K562 (cell line): ENCODE measurements at regions not wholly inside any gene's neighbourhood (a gene's known extent, or its start where the extent isn't known, plus 50 kb on each side); places are given as distances from the start of the nearest gene placed in this dataset.

Source experiments
- ATAC-seq: fragments of 200-7000 bp; cut with Tn5 transposase; 3 replicates; pipeline ENCODE4 v1.9.1; 2020; ENCODE audit warnings: moderate library complexity
- BruUV-seq: library from RNA; stranded (reverse); fragments of 400-500 nt; replicated peaks from 2 replicates; lab custom pipeline; 2021; lab: Mats Ljungman, UMichigan
- CTCF ChIA-PET: fragments of 300-600 bp; formaldehyde crosslinking; extraction: SDS; loops from one replicate; lab custom pipeline; 2021; ENCODE audit warnings: low intra/inter-chr PET ratio; lab: Yijun Ruan, JAX
- POLR2A ChIA-PET: fragments of 300-600, 350-650 bp; sonication (Branson Sonifier 250); formaldehyde crosslinking; extraction: SDS; loops from one replicate; lab custom pipeline; 2021; ENCODE audit warnings: antibody characterized with exemption, inconsistent platforms; lab: Yijun Ruan, JAX
- DNase-seq, 4 experiments: peaks; one replicate each; pipeline versions ENCODE4 v3.0.0 to v3.0.0-alpha.2; 2011 to 2018; ENCODE audit warnings: low spot score in 3 of 4, mixed read lengths in 3 of 4; ENCODE audit errors: extremely low read depth in 1 of 4
- FAIRE-seq: peaks from 2 replicates; lab custom pipeline; 2011; peaks lifted over from hg19 to GRCh38; lab: Jason Lieb, UNC
- H2AFZ ChIP-seq: 2 replicates; pipeline ENCODE4 v1.6.0; 2011; ENCODE audit warnings: low read depth, low read length, control low read depth, inconsistent platforms
- H3K27ac ChIP-seq: fragments of 200-600 bp; 3 replicates; pipeline ENCODE4 v1.8.0; 2011; ENCODE audit warnings: low read depth, mild to moderate bottlenecking, control low read depth, inconsistent platforms, low read length, moderate library complexity, mixed read lengths; ENCODE audit errors: extremely low read depth
- H3K27me3 ChIP-seq, 2 experiments: fragments of 300-600 bp in 1 of 2; 2 replicates in 1 of 2; 3 replicates in 1 of 2; pipeline versions ENCODE4 v1.6.0 to v1.8.0; 2011; ENCODE audit warnings: inconsistent platforms in 2 of 2, low read length in 2 of 2, mild to moderate bottlenecking in 1 of 2, mixed read lengths in 1 of 2, moderate library complexity in 1 of 2; ENCODE audit not compliant: control insufficient read depth in 2 of 2, insufficient read depth in 2 of 2
- H3K36me3 ChIP-seq: fragments of 300-600 bp; 3 replicates; pipeline ENCODE4 v1.8.0; 2011; ENCODE audit warnings: mild to moderate bottlenecking, low read length, inconsistent platforms; ENCODE audit not compliant: control insufficient read depth, insufficient read depth
- H3K4me1 ChIP-seq, 2 experiments: fragments of 200-600 bp in 1 of 2; replicated peaks in 1 of 2; 2 replicates in 1 of 2; 3 replicates in 1 of 2; pipeline versions ENCODE4 v1.5.1 to v1.8.0; 2011; ENCODE audit warnings: inconsistent platforms in 2 of 2, low read length in 2 of 2, mild to moderate bottlenecking in 1 of 2, mixed read lengths in 1 of 2, moderate library complexity in 1 of 2; ENCODE audit not compliant: control insufficient read depth in 2 of 2, insufficient read depth in 2 of 2
- H3K4me2 ChIP-seq: 2 replicates; pipeline ENCODE4 v1.6.1; 2011; ENCODE audit warnings: low read length, control low read depth, inconsistent platforms, mixed read lengths; ENCODE audit not compliant: insufficient read depth
- H3K4me3 ChIP-seq: fragments of 200-600 bp; sonication (generic), shearing (Covaris generic); 2 replicates; pipeline ENCODE4 v1.5.1; 2016; ENCODE audit warnings: control low read depth, inconsistent platforms
- H3K79me2 ChIP-seq: fragments of 200-600 bp; 3 replicates; pipeline ENCODE4 v1.8.0; 2011; ENCODE audit warnings: low read length, inconsistent platforms; ENCODE audit not compliant: control insufficient read depth, insufficient read depth
- H3K9ac ChIP-seq, 2 experiments: 2 replicates each; pipeline versions ENCODE4 v1.6.0 to v1.6.1; 2011; ENCODE audit warnings: low read depth in 2 of 2, low read length in 2 of 2, control low read depth in 1 of 2, inconsistent platforms in 1 of 2, mild to moderate bottlenecking in 1 of 2, mixed read lengths in 1 of 2; ENCODE audit not compliant: insufficient read depth in 1 of 2
- H3K9me1 ChIP-seq: one replicate; pipeline ENCODE4 v1.6.0; 2011; ENCODE audit warnings: inconsistent platforms, mild to moderate bottlenecking, low read length, moderate library complexity; ENCODE audit not compliant: control insufficient read depth, insufficient read depth
- H3K9me3 ChIP-seq: replicated peaks from 2 replicates; pipeline ENCODE4 v1.5.1; 2011; ENCODE audit warnings: low read depth, low read length, inconsistent platforms; ENCODE audit not compliant: control insufficient read depth, insufficient read depth
- H4K20me1 ChIP-seq: replicated peaks from 2 replicates; pipeline ENCODE4 v1.6.1; 2011; ENCODE audit warnings: low read length, inconsistent platforms, mixed read lengths; ENCODE audit not compliant: control insufficient read depth, insufficient read depth
- ATF1 ChIP-seq, 2 experiments: fragments of 450-650 bp in 1 of 2; IDR thresholded peaks; 2 replicates each; pipeline ENCODE4 v1.6.1; 2016; ENCODE audit warnings: missing compliant biosample characterization in 1 of 2, missing genetic modification characterization in 1 of 2
- ATF4 ChIP-seq: fragments of 450-650 bp; formaldehyde crosslinking; IDR thresholded peaks from 2 replicates; pipeline ENCODE4 v1.4.0; 2022; ENCODE audit warnings: mild to moderate bottlenecking, moderate library complexity
- CBX5 ChIP-seq: IDR thresholded peaks from 2 replicates; pipeline ENCODE4 v1.6.1; 2014; ENCODE audit warnings: low read depth, borderline replicate concordance
- ETV1 ChIP-seq: fragments of 450-650 bp; conservative IDR thresholded peaks from 2 replicates; pipeline ENCODE4 v1.6.1; 2016; ENCODE audit warnings: missing genetic modification characterization, control low read depth, low read depth, missing compliant biosample characterization
- FOXJ3 ChIP-seq: sonication (generic); formaldehyde crosslinking; IDR thresholded peaks from 2 replicates; pipeline ENCODE4 v1.4.0; 2020; ENCODE audit warnings: mild to moderate bottlenecking, missing genetic modification reagents
- HNRNPUL1 ChIP-seq: fragments of 200-400 bp; formaldehyde crosslinking; IDR thresholded peaks from 2 replicates; pipeline ENCODE4 v1.6.1; 2017; ENCODE audit warnings: low read length
- KDM1A ChIP-seq, 2 experiments: fragments of 450-650 bp; IDR thresholded peaks; 2 replicates each; pipeline ENCODE4 v1.6.1; 2016; ENCODE audit warnings: mild to moderate bottlenecking in 2 of 2
- LEF1 ChIP-seq: fragments of 450-650 bp; IDR thresholded peaks from 2 replicates; pipeline ENCODE4 v1.6.1; 2016; ENCODE audit warnings: mild to moderate bottlenecking
- MCM3 ChIP-seq: fragments of 450-650 bp; IDR thresholded peaks from 2 replicates; pipeline ENCODE4 v1.6.1; 2016
- RHOXF2B ChIP-seq: fragments of 250-450 bp; sonication (Bioruptor Pico); conservative IDR thresholded peaks from 2 replicates; pipeline ENCODE4 v1.5.1; 2021
- SMAD4 ChIP-seq: fragments of 250-450 bp; sonication (Bioruptor Pico); conservative IDR thresholded peaks from 2 replicates; pipeline ENCODE4 v1.8.0; 2021; ENCODE audit warnings: inconsistent platforms, mild to moderate bottlenecking, moderate library complexity
- SMARCB1 ChIP-seq: IDR thresholded peaks from 2 replicates; pipeline ENCODE4 v1.6.1; 2011; ENCODE audit warnings: improper control_type of control experiment, low read depth; ENCODE audit not compliant: insufficient read length
- XRCC4 ChIP-seq: IDR thresholded peaks from one replicate; pipeline ENCODE4 v1.6.1; 2011; ENCODE audit not compliant: insufficient read depth, insufficient read length; ENCODE audit errors: extremely low read depth
- ZNF184 ChIP-seq: sonication (generic); formaldehyde crosslinking; IDR thresholded peaks from 2 replicates; pipeline ENCODE4 v1.5.0; 2020; ENCODE audit warnings: missing genetic modification reagents
- ZNF551 ChIP-seq: fragments of 250-450 bp; sonication (Bioruptor Pico); IDR thresholded peaks from 2 replicates; pipeline ENCODE4 v1.5.0; 2021; ENCODE audit warnings: mild to moderate bottlenecking, moderate library complexity
- ZNF644 ChIP-seq: fragments of 200-800 bp; sonication (Bioruptor generic); IDR thresholded peaks from 2 replicates; pipeline ENCODE4 v1.6.1; 2016; ENCODE audit warnings: low read depth, missing genetic modification characterization, missing compliant biosample characterization
- WGBS: fragments of 100-300 bp; shearing (Covaris generic); methylation state at CpG from one replicate; pipeline ENCODE4 v1.1.6; 2016; ENCODE audit warnings: low coverage, mixed read lengths; ENCODE audit not compliant: insufficient coverage; ENCODE audit errors: missing lambda C conversion rate; 5-methylcytosine and 5-hydroxymethylcytosine counted together
- in situ Hi-C: fragments of 300-500 bp; cut with MboI; formaldehyde crosslinking; loops from 4 replicates; pipeline ENCODE4 v1.15.0; 2018; ENCODE audit warnings: inconsistent platforms, mixed read lengths
- intact Hi-C: fragments of 100-400 bp; cut with micrococcal nuclease; formaldehyde crosslinking; loops from 2 replicates; pipeline ENCODE4 v1.14.2; 2022
- TF ChIP-seq, protein P1 (sequence below): fragments of 450-650 bp; conservative IDR thresholded peaks from 2 replicates; pipeline ENCODE4 v1.6.1; 2016; ENCODE audit warnings: missing genetic modification characterization, low read depth, mild to moderate bottlenecking, missing compliant biosample characterization, moderate library complexity

GRCh38 chr7:155141562-155141961 lies 71.4 kb downstream of the HTR5A start:
- in situ Hi-C loops = no loop called here
- H2AFZ ChIP-seq = no peak overlapping the region
- ATAC-seq (no peak), DNase-seq (no peak), FAIRE-seq (no peak)
- no peak overlapping the region for H3K27ac ChIP-seq
- H3K4me2 ChIP-seq = no peak overlapping the region
- no peaks in the 10 kb centered on the region for H3K4me1 ChIP-seq
- H3K27me3 ChIP-seq = peaks cover 9 to 40% of the 10 kb centered on the region in 2 experiments
- BruUV-seq = no TSS peak
- intact Hi-C loops = no loop called here
- H3K9me3 ChIP-seq = no peaks in the 10 kb centered on the region; the same call in 1 of the 2 replicates
- no peak overlapping the region for H3K9ac ChIP-seq
- TF ChIP-seq ATF1 (CRISPR knock-in tag; IDR thresholded peaks at IDR 0.05) = no peak
- TF ChIP-seq ATF1 (tag; IDR thresholded peaks at IDR 0.05) = no peak
- TF ChIP-seq SMARCB1 = no peak
- TF ChIP-seq ETV1 (tag) = no peak
- TF ChIP-seq MCM3 = no peak
- ChIA-PET POLR2A (no interaction called here), CTCF (no interaction called here)
- H3K4me3 ChIP-seq = no peak overlapping the region
- H3K9me1 ChIP-seq = no peaks in the 10 kb centered on the region
- no peaks in the 10 kb centered on the region for H3K36me3 ChIP-seq
- no peaks in the 10 kb centered on the region for H4K20me1 ChIP-seq
- no peaks in the 10 kb centered on the region for H3K79me2 ChIP-seq
- WGBS = 0% methylated on average over 5 of the region's 5 CpGs

- Histone ChIP-seq H3K9me1 (no peaks in the 10 kb centered on the region), H3K79me2 (no peaks in the 10 kb centered on the region), H3K9me3 (no peaks in the 10 kb centered on the region), H3K9ac (no peak overlapping the region), H3K4me1 (no peaks in the 10 kb centered on the region), H3K4me3 (no peak overlapping the region), H2AFZ (no peak overlapping the region), H3K4me2 (no peak overlapping the region), H4K20me1 (no peaks in the 10 kb centered on the region), H3K36me3 (no peaks in the 10 kb centered on the region), H3K27me3 (peaks cover 9 to 32% of the 10 kb centered on the region in 2 experiments), H3K27ac (no peak overlapping the region)
- CTCF ChIA-PET = no interaction called here
- FAIRE-seq (no peak), ATAC-seq (no peak; the same call in 2 of the 3 replicates), DNase-seq (no peak)
- under 1% methylated on average over 9 of the region's 9 CpGs for WGBS
- in situ Hi-C loops = no loop called here
- BruUV-seq = no TSS peak
- TF ChIP-seq FOXJ3 (CRISPR knock-in tag) = no peak
- no peak for TF ChIP-seq HNRNPUL1
- TF ChIP-seq, protein P1, sequence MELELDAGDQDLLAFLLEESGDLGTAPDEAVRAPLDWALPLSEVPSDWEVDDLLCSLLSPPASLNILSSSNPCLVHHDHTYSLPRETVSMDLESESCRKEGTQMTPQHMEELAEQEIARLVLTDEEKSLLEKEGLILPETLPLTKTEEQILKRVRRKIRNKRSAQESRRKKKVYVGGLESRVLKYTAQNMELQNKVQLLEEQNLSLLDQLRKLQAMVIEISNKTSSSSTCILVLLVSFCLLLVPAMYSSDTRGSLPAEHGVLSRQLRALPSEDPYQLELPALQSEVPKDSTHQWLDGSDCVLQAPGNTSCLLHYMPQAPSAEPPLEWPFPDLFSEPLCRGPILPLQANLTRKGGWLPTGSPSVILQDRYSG = no peak
- TF ChIP-seq XRCC4 = no peak
- no peak for TF ChIP-seq CBX5
- TF ChIP-seq ZNF184 = no peak
- no peak for TF ChIP-seq KDM1A (IDR thresholded peaks at IDR 0.05)
- TF ChIP-seq ATF4 (CRISPR knock-in tag) = no peak
- no peak for TF ChIP-seq LEF1
- TF ChIP-seq SMAD4 (CRISPR knock-in tag) = no peak
- no peak for TF ChIP-seq ZNF551 (CRISPR knock-in tag)
- TF ChIP-seq ZNF644 (tag) = no peak
- no peak for TF ChIP-seq RHOXF2B (CRISPR knock-in tag)
- POLR2A ChIA-PET = interaction anchor here (0.7 to 0.9 kb wide), 2 partner anchors 31 to 591 kb away, joined by 3 read pairs; no protein-coding TSS in a partner anchor
- intact Hi-C loops = no loop called here
These were observed 73.3 kb downstream of the HTR5A start for GRCh38 chr7:155143381-155143780.
